Activated CD8-positive, alpha-beta memory T cell treated with anti-CD3 and anti-CD28 coated beads, Interleukin-2, amount 50 U/mL, for 24 hours (primary cell): ENCODE measurements at regions not wholly inside any gene's neighbourhood (a gene's known extent, or its start where the extent isn't known, plus 50 kb on each side); places are given as distances from the start of the nearest gene placed in this dataset.
"Not testable (repeated sequence)": the region's sequence is repeated elsewhere in the genome, so short reads cannot be mapped to it uniquely, and the experiment has no call there.

Experiments
- DNase-seq: peaks from one replicate; pipeline ENCODE4 v3.0.0-alpha.2; 2020; ENCODE audit errors: extremely low read depth

DNA sequence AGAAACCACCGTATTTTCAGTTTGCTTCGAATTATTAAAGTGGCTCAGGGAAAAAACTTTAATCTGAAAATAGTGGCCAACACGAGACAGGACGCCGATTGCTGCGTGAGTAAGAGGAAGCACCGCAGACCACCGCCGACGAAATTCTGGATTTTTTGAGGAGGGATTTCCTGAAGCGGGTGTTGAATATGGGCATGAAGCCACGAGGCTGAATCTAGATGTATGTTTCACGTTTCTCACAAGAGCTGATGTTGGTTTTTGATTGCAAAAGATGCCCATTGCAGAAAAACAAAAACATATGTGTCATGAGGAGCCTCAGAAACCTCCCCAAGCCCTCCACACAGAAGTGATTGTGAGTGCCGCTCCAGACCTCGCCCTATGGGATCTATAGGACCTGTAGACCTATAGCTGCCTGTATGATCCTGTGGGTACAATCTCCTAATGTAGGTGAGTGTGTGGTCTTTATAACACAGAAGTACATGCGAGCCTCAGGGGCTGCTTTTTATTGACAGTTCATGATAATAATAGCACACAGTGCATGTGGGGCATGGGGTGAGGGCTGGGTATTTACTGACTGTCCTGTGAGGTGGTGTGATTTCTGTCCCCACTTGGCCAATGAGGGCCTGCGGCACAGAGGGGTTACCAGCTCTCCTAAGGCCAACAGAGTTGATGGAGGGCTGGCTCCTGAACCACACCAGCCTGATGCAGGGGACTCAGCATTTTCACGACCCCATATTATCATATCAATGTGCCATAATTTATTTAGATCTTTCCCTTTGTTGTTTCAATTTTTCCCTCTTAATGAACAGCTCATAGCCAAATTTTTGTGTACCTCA lies 243.9 kb downstream of the DLL1 start:
- no peak for DNase-seq

DNA sequence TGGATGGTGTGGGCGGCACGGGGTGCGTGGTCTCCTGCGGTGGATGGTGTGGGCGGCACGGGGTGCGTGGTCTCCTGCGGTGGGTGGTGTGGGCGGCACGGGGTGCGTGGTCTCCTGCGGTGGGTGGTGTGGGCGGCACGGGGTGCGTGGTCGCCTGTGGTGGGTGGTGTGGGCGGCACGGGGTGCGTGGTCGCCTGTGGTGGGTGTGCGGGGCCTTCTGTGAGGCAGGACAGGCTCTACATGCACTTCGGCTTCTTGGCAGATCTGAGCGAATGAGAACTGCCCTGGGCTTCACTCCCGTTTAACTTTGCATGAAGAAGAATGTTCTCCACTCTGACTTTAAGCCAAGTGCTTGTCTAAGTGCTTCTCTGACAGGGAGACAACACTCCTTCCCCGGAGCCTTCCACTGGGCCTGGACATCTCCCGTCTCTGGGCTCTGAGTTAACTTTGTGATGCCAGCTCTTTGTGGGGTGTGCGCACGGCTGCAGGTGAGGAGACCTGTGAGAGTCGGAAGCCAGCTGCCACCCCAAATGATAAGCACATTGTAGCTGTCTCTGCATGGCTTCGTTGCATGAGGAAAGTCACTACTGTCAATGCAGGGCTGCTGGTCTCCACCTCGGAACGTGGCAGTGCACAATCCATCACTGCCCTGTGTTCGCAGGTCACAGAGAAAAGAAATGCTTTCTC lies 244.8 kb downstream of the DLL1 start:
- no peak for DNase-seq

DNA sequence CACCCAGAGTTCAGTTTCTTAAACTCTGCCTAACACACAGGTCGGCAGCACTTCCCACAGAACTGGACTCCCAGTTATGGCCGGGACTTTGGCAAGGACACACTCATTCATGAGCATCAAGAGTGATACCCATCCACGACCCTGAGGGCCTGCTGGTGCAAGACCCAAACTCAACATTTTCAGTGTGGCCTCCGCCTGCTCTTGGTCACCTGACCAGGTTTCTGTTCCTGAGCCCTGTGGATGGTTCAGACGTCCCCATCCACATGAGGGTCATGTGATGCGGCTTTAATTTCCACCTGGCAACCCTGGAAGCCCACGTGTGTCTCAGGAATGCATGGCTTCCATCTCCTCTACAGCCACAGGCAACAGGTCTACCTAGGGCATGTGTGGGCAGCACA lies 245.3 kb downstream of the DLL1 start:
- no peak for DNase-seq

DNA sequence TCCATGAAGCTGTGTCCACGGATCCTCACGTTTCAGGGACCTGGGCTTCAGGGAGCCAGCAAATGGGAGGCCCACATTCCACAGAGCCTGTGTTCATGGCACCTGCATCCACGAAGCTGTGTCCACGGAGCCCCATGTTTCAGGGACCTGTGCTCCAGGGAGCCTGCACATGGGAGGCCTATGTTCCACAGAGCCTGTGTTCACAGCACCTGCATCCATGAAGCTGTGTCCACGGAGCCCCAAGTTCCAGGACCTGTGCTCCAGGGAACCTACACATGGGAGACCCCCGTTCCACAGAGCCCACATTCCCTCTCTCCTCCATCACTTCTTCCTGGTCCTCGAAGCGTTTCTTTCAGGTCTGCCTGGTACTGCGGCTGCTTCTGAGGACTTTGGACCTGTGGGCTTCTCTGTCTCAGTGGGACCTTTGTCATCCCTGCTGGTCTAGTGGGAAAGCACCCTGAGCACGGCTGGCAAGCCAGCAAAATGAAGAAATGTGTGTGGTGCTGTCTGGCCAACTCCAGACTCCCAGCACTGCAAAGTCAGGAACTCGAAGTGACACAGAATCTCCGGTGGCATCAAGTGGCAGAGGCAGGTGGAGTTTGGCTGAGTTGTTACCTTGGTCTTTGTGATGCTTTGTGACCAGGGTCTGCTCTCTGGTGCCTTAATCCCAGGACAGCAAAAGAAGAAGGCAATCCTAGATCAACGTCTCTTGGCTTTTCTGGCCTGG lies 245.9 kb downstream of the DLL1 start:
- no peak for DNase-seq

DNA sequence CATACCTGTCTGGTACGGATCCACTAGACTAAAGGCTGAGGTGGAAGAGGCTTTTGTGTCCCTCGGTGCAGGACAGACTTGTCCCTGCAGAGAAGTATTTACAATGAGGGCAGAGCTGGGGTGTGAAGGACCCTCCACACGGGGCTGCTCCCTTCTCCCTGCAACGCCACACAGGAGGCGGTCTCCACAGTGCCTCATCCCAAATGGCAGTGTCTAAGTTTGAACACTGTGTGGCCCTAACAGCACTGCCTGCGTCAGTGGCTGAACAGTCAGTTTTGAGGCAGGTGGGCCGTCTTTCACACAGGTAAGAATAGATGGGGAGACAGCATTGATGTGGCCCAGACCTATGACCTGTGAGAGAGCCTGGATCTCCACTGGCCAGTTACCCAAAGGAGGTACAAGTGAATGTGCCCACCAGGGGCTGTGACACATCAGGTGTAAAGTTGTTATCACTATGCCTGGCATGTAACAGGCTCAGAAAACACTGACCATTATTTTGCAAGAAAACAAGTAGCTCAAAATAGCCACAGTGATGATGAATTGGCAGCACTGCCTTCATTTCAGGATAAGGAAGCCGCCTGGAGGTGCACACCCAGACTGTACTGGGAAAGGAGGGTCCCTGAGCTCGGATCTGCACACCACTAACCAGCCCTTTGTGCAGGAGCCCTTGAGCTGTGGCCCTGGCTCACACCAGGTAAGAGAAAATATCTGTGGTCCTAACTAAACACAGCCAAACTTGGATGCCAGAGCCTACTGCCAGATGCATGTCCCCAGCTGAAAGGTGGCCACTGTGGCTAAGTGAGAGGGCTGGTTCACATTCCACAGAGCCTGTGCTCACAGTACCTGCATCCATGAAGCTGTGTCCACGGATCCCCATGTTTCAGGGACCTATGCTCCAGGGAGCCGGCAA lies 246.7 kb downstream of the DLL1 start:
- no peak for DNase-seq

DNA sequence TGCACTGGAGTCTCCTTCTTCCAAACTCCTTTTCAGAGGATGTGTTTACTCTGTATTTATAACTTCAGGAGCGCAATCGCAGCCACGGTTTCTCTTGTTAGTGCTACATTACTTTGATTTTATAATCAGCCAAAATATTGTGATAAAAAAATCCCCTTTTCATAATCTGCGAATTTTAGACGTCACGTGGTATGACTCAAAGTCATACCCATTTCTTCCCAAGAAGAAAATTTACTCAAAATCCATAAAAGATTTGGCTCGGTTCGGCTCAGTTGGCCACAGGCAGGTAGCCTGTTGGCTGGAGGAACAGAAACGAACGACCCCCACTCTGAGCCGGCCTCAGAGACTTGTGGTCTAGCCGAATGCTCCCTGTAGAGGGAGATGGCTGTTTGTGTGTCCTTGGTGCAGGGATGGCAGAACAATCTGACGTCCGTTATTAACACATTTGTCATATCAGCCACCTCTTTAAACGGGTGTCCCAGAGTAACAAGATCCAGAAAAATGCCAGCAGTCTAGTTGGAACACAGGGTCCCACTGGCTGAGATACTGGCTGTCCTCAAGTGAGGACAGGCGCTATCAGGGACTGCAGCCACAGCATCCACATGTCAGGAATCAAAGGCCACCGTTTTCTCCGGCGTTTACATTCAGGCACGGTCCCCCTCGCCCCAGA lies 247.6 kb downstream of the DLL1 start:
- no peak for DNase-seq

DNA sequence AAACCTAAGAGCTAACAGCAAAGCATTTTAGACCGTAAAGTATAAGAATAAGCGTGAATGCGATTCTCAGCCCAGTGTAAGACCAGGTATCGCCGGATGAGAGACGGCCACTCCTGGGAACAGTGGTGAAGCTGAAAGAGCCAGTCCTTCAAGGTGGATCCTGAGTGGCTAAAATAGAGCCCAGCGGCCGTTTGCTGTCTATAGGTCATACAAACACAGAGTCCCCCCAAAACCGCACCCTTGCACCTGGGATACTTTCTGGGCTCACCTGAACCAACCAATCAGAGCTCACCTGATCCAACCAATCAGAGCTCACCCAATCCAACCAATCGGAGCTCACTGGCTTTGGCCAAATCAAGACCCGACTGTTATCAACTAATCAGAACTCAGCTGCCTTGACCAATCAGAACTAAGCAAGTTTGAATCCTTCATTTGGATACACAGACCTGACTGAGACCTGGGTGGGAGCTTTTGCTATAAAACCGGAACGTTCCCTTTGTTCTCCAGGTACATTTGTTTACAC lies 248.2 kb downstream of the DLL1 start:
- no peak for DNase-seq

DNA sequence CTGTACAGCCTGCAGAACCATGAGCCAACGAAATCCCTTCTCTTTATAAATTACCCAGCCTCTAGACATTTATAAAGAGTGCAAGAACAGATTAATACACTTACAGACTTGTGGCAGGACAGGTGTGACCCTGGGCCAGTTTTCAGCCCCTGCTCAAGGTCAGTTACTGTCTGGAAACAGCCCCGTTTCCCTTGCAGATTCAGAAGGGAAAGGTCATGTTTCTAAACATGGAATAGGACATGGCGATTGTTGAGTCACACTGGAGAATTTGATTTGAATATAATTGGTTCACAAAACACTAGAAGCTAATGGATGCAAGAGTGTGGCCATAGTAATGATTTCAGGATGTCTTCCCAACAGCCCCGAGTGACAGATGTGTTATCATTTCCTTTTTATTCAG lies 248.8 kb downstream of the DLL1 start:
- no peak for DNase-seq

DNA sequence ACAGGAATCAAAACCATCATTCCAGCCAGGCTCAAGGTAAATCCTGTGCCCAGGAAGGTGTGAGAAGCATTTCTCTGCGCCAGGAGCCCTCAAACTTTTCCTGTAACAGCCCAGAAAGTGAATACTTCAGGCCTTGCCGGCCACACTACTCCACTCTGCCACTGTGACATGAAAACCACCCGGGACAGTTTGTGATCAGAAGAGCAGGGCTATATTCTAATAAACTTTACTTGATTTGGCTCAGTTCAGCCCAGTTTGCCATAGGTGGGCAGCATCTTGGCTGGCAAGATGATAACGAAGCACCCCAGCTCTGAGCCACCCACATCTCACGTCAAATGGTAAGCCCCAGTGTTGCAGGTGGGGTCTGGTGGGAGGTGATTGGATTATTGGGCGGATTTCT lies 249.4 kb downstream of the DLL1 start:
- DNase-seq: no peak

DNA sequence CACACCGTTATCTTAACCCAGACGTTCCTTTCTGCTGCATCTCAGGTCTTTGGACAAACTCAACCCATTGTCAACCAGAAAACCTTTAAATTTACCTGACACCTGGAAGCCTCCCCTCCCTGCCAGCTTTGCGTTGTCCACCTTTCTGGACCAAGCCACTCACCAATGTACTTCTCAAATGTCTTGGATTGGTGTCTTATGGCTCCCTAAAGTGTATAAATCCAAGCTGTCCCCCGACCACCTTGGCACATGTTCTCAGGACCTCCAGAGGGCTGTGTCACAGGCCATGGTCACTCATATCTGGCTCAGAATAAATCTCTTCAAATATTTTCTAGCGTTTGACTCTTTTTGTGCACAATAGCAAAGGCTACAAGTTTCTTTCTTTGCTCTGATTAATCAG lies 250.0 kb downstream of the DLL1 start:
- no peak for DNase-seq

DNA sequence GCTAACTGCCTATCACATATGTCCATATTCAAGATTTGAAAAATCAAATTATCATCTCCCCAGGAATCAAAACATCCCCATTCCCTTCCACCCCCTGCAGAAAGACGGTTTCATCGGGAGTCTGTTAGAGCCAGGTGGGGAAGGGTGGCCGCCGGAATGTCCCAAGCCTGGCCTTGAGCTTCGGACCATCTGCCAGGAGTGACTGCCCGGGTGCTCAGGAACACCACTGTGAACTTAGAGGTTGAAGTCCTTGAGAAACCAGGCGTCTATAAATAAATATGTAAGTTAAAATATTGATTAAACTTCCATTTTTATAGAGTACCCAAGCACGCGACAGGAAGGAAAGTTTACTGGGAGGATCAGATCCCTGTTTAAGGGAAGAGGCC lies 250.8 kb downstream of the DLL1 start:
- no peak for DNase-seq

DNA sequence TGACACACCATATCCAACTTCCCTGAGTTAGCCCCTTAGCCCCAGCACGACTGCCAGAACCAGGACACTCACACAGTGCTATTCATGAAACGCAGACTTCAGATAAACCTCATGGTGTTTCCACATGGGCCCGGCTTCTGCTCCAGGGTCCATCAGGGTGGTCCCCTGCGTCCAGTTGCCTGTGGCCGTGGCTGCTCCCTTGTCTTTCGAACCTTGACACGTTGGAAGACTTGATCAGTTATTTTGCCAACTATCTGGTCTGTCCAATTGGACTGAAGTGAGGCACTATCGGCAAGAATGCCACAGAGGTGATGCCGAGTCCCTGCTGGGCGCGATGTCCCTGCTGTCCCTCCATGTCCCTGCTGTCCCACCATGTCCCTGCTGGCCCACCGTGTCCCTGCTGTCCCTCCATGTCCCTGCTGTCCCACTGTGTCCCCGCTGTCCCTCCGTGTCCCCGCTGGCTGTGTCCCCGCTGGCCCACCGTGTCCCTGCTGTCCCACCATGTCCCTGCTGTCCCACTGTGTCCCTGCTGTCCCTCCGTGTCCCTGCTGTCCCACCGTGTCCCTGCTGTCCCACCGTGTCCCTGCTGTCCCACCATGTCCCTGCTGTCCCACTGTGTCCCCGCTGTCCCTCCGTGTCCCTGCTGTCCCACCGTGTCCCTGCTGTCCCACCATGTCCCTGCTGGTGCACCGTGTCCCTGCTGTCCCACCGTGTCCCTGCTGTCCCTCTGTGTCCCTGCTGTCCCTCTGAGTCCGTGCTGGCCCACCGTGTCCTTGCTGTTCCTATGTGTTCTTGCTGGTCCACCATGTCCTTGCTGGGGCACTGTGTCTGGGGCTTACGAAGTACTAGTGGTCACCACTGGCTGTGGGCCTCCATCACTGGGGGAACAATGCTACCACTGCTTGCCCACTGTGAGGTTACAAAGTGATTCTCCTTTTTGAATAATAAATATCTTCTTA lies 251.4 kb downstream of the DLL1 start:
- no peak for DNase-seq

DNA sequence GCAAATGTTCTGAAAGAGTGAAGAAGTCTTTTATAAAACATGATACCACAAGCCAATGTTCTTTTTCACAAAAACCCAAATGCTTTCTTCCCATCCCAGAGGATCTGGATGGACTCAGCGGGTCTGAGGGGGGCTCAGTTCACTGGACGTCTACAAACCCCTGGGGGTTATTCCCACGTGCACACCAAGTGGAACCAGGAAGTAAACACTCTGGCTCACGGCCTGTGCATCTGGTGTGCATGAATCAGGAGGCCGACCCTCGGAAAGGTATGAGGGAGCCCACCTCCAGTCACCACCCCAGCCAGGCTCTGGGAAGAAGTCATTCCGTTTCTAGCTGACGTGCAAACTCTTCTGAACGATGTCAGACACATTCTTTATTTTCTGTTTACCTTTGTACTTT lies 252.2 kb downstream of the DLL1 start:
- no peak for DNase-seq

DNA sequence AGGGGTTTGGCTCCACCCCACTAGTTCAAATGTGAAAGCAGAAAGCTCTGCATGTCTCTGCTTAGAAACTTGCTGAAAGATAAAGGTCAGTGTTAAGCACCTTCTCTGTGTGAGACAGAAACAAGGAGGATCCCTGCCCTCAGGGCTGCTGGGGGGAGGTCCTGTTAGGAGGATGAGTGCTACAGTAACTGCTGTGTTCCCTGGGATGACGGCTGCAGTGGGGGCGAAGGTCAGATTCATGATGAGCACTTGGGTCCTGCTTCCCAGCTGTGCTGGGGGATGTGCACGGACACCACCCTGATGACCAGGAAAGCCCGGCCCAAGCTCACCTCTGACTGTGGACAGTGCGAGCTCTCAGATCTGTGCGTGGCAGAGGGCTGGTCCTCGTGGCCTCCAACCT lies 252.6 kb downstream of the DLL1 start:
- no peak for DNase-seq

DNA sequence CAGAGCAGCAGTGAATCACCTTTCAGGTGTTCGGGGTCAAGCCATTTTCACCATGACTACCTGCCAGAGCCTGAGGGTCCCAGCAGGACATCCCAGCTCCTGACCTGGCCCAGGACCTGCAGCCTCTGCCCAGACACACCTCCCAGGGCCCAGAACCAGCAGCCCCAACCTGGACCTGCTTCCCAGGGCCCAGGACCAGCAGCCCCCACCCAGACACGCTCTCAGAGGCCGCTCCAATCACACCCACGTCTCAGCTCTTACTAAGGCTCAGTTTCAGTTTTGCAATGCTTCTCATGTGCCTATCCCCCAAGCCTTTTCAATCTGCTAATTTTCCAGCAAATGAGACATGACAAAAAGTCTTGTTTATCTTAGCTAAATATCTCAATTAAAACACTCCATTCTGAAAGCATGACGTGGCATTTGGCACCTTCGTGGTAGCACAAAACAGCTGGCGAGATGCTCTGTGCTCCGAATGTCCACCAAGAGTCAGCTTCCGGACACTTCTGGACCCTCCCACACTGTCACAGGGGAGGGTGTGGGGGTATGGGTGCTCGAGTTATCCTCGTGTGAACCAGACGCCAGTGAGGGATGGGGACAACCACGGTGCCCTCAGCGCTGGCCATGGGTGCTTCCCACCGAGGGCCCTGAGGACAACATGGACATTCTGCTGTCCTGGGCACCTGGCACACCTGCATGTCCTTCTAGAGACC lies 253.2 kb downstream of the DLL1 start:
- DNase-seq: no peak

DNA sequence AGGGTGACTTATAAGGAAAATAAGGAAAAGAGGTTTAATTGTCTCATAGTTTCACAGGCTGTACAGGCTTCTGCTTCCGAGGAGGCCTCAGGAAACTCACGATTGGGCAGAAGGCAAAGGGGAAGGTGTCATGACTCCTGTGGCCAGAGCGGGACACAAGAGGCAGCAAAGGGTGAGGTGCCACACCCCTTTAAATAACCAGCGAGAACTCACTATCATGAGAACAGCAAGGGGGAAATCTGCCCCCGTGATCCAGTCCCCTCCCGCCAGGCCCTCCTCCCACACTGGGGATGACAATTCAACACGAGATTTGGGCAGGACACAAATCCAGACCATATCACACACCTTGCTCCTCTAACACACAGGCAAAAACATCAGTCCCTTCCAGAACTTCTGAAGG lies 254.0 kb downstream of the DLL1 start:
- no peak for DNase-seq

DNA sequence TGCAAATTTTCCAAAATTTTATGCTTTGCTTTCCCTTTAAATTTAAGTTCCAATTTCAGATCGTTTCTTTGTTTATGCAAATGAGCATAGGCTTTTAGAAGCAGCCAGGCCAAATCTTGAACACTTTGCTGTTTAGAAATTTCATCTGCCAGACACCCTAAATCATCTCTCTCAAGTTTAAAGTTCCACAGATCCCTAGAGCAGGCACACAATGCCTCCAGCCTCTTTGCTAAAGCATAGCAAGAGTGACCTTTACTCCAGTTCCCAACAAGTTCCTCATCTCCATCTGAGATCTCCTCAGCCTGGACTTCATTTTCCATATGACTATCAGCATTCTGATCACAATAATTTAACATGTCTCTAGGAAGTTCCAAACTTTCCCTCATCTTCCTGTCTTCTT lies 254.5 kb downstream of the DLL1 start:
- not testable (repeated sequence) for DNase-seq

DNA sequence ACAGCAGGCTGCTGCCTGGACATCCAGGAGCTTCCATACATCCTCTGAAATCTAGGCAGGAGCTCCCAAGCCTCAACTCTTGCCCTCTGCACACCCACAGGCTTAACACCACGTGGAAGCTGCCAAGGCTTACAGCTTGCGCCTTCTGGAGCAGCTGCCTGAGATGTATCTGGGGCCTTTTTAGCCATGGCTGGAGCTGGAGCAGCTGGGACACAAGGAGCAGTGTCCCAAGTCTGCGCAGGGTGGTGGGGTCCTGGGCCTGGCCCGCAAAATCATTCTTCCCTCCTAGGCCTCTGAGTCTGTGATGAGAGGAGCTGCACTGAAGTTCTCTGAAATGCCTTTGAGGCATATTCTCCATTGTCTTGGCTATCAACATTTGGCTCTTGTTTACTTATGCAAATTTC lies 255.0 kb downstream of the DLL1 start:
- DNase-seq: no peak

DNA sequence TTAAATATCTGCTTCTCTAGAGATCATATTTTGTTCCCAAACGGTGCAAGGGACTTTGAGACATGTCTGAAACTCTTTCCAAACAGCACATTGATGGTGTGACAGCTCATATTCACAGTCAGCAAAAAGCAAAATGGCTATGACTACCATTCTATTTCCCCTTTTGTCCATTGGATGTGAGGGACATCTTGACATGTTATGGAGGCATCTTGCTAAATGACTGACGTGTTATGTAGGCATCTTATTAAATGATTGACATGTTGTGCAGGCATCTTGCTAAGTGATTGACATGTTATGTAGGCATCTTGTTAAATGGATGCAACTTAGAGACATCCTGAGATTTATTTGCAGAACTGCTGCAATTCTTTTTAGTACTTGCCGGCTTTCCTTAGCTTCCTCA lies 255.8 kb downstream of the DLL1 start:
- no peak for DNase-seq
